SK-N-SH (cell line): ENCODE measurements at regions not wholly inside any gene's neighbourhood (a gene's known extent, or its start where the extent isn't known, plus 50 kb on each side); places are given as distances from the start of the nearest gene placed in this dataset.

Experiments
- CHD2 ChIP-seq: fragments of 150-350 bp; IDR thresholded peaks from 2 replicates; pipeline ENCODE4 v1.6.1; 2018; ENCODE audit warnings: low read length; ENCODE audit not compliant: partially characterized antibody
- CTCF ChIP-seq: fragments of 200-600 bp; sonication (generic); IDR thresholded peaks from 2 replicates; pipeline ENCODE4 v1.6.1; 2017; ENCODE audit warnings: antibody characterized with exemption, mild to moderate bottlenecking, moderate library complexity
- ELF1 ChIP-seq: IDR thresholded peaks from 2 replicates; pipeline ENCODE4 v1.4.0; 2012
- EP300 ChIP-seq, 2 experiments: IDR thresholded peaks; 2 replicates each; pipeline versions ENCODE4 v1.4.0 to v1.6.1; 2012; ENCODE audit warnings: borderline replicate concordance in 1 of 2, low read depth in 1 of 2, low read length in 1 of 2
- FOXM1 ChIP-seq: IDR thresholded peaks from 2 replicates; pipeline ENCODE4 v1.4.0; 2012; ENCODE audit warnings: low read depth, mild to moderate bottlenecking
- GATA2 ChIP-seq: sonication (generic); formaldehyde crosslinking; IDR thresholded peaks from 2 replicates; pipeline ENCODE4 v1.5.0; 2020; ENCODE audit warnings: mild to moderate bottlenecking, missing genetic modification reagents
- JUND ChIP-seq: IDR thresholded peaks from 2 replicates; pipeline ENCODE4 v1.4.0; 2012
- MAX ChIP-seq: IDR thresholded peaks from 2 replicates; pipeline ENCODE4 v1.4.0; 2012; ENCODE audit warnings: low read depth
- MEF2A ChIP-seq: IDR thresholded peaks from 2 replicates; pipeline ENCODE4 v1.4.0; 2012; ENCODE audit warnings: low read depth, borderline replicate concordance
- MXI1 ChIP-seq: IDR thresholded peaks from 2 replicates; pipeline ENCODE4 v1.6.1; 2012; ENCODE audit warnings: mild to moderate bottlenecking, low read depth, low read length, improper control_type of control experiment
- NFIC ChIP-seq: IDR thresholded peaks from 2 replicates; pipeline ENCODE4 v1.4.0; 2012; ENCODE audit warnings: borderline replicate concordance
- NRF1 ChIP-seq: IDR thresholded peaks from 2 replicates; pipeline ENCODE4 v1.6.1; 2012; ENCODE audit warnings: low read depth, mild to moderate bottlenecking, low read length
- POLR2AphosphoS5 ChIP-seq: IDR thresholded peaks from 2 replicates; pipeline ENCODE4 v1.6.1; 2012; ENCODE audit warnings: low read depth, low read length
- RAD21 ChIP-seq: IDR thresholded peaks from 2 replicates; pipeline ENCODE4 v1.6.1; 2012; ENCODE audit warnings: mild to moderate bottlenecking, low read length
- RCOR1 ChIP-seq: fragments of 150-350 bp; IDR thresholded peaks from 2 replicates; pipeline ENCODE4 v1.6.1; 2017; ENCODE audit warnings: antibody characterized with exemption, low read length
- REST ChIP-seq: IDR thresholded peaks from 2 replicates; pipeline ENCODE4 v1.6.1; 2012; ENCODE audit warnings: mild to moderate bottlenecking, low read depth, low read length, moderate library complexity
- RFX5 ChIP-seq: IDR thresholded peaks from 2 replicates; pipeline ENCODE4 v1.6.1; 2012; ENCODE audit warnings: mild to moderate bottlenecking, improper control_type of control experiment, low read length
- SIN3A ChIP-seq: IDR thresholded peaks from 2 replicates; pipeline ENCODE4 v1.6.1; 2012; ENCODE audit warnings: low read depth, mild to moderate bottlenecking, low read length, moderate library complexity, borderline replicate concordance
- SMC3 ChIP-seq: IDR thresholded peaks from 2 replicates; pipeline ENCODE4 v1.6.1; 2012; ENCODE audit warnings: low read depth, low read length, improper control_type of control experiment
- TAF1 ChIP-seq: IDR thresholded peaks from 2 replicates; pipeline ENCODE4 v1.6.1; 2012; ENCODE audit warnings: low read depth, mild to moderate bottlenecking, low read length, moderate library complexity, borderline replicate concordance
- TCF12 ChIP-seq: IDR thresholded peaks from 2 replicates; pipeline ENCODE4 v1.4.0; 2012
- TEAD4 ChIP-seq: IDR thresholded peaks from 2 replicates; pipeline ENCODE4 v1.4.0; 2012; ENCODE audit warnings: mild to moderate bottlenecking, borderline replicate concordance; ENCODE audit not compliant: insufficient read depth
- USF1 ChIP-seq: IDR thresholded peaks from 2 replicates; pipeline ENCODE4 v1.4.0; 2012; ENCODE audit warnings: low read depth, borderline replicate concordance
- YY1 ChIP-seq: IDR thresholded peaks from 2 replicates; pipeline ENCODE4 v1.4.0; 2012; ENCODE audit warnings: low read depth, mild to moderate bottlenecking
- ZBTB33 ChIP-seq: IDR thresholded peaks from 2 replicates; pipeline ENCODE4 v1.4.0; 2012; ENCODE audit warnings: low read depth, borderline replicate concordance

- TF ChIP-seq ZBTB33 (peak; percentile 65; the same call in 1 of the 2 replicates), JUND (peak; percentile 94), POLR2AphosphoS5 (peak; percentile 57; the same call in 1 of the 2 replicates), MXI1 (no peak), TCF12 (peak; percentile 94), NRF1 (no peak), ELF1 (peak; percentile 27; the same call in 1 of the 2 replicates), EP300 (IDR thresholded peaks at IDR 0.05; ENCODE audit: borderline replicate concordance in 1 of 2, low read depth in 1 of 2, low read length in 1 of 2) (peak; percentile 53 to 97; a peak in 3 of 4 replicates), FOXM1 (peak; percentile 86), MEF2A (peak; percentile 58; the same call in 1 of the 2 replicates), CHD2 (no peak), USF1 (no peak), RAD21 (no peak), MAX (peak; percentile 33; the same call in 1 of the 2 replicates), REST (no peak), NFIC (peak; percentile 98), YY1 (peak; percentile 66; the same call in 1 of the 2 replicates), TEAD4 (peak; percentile 96), RCOR1 (no peak), TAF1 (no peak), GATA2 (no peak), RFX5 (no peak), SIN3A (peak; percentile 20; the same call in 1 of the 2 replicates), SMC3 (no peak), CTCF (no peak)
- TF ChIP-seq, all 33 proteins: peak for 17
Measured at GRCh38 chr7:116426428-116427156, 72.9 kb upstream of the CAV2 start (continued).
